DMS153 treated with DMSO at 0.1 percent for 48 hours (cell line): ENCODE measurements at regions not wholly inside any gene's neighbourhood (a gene's known extent, or its start where the extent isn't known, plus 50 kb on each side); places are given as distances from the start of the nearest gene placed in this dataset.
"Not testable (repeated sequence)": the region's sequence is repeated elsewhere in the genome, so short reads cannot be mapped to it uniquely, and the experiment has no call there.

Experiments used
- DNase-seq: peaks from one replicate; lab custom pipeline; 2025; ENCODE audit not compliant: unreplicated experiment; lab: John Stamatoyannopoulos, UW

DNA sequence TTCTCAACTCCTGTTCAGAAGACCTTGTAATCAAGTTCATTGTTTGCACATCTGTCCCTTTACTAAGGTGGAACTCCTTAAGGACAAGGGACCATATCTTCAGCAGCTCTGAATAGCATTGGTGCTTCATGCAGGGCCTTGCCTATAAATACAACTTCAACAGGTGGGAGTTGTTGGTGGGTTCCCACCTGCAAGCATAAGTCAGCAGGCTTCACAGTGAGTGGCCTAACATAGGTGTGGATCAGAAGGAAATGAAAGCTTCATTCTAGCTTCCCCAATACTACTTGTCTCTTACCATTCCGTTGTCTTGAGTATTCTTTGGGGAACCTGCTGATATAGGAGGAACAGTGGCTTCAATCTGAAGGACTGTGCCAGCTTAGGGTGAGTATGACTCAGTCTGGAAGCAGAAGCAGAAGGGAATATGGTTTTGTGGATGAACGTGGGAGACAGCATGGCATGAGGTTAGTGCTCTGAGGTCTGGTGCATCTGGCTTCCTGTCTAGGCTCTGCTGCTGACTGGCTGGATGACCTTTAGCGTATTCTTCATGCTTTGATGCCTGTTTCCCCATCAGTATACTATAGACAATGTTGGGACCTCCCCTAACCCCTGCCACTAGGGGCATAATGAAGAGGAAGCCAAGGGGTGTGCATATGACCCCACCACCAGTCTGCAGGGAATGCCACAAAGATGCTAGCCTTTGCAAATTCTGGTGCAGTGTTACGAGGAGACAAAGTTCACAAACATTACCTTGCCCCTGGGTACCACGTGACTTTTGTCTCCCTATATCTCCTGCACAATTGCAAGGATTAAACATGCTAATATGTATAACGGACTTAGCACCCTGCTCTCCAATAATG is 192.3 kb downstream of the PALM2AKAP2 start:
- no peak for DNase-seq

DNA sequence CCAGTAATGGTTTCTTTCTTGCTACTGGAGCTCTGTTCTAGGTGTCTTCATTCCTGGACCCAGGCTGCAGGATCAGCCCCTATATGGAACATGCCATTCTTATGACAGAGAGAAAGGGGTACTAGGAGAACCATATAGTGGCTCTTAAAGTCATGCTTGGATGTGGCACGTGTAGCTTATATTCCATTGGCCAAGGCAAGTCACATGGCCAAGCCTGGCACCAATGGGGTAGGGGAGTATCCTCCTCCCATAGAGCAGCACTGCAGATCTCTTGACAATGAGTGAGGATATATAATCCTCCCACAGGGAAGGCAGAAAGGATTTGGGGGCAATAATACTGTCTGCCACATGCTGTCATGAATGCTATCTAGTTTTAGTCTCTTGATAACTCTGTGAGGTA is 193.3 kb downstream of the PALM2AKAP2 start:
- DNase-seq = no peak

- no peak for DNase-seq
These were observed 194.3 kb downstream of the PALM2AKAP2 start for GRCh38 chr9:109974143-109974917.

GRCh38 chr9:109974918-109975276 is 194.9 kb downstream of the PALM2AKAP2 start:
- no peak for DNase-seq

- no peak for DNase-seq
These were observed 195.7 kb downstream of the PALM2AKAP2 start for GRCh38 chr9:109975574-109976295.

DNA sequence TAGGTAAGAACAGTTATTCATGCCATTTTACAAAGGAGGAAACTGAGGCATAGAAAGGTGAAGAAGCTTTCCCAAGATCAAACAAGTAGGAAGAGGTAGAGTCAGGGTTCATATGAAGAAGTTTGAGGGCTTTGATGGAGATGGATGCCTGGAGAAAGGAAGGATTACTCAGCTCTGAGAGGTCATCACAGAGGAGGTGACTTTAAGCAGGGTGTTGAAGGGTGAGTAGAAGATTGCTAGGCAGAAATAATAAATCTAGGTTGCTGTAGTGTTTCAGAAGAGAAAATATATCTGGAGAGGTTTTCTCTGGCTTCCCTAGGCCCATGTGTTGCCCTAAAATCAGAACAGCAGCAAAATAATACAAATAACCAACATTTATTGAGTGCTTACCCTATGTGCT is 196.3 kb downstream of the PALM2AKAP2 start:
- no peak for DNase-seq

GRCh38 chr9:109977521-109977920 is 197.5 kb downstream of the PALM2AKAP2 start:
- DNase-seq = no peak

- no peak for DNase-seq
These were observed 201.1 kb downstream of the PALM2AKAP2 start for GRCh38 chr9:109981091-109981490.

DNA sequence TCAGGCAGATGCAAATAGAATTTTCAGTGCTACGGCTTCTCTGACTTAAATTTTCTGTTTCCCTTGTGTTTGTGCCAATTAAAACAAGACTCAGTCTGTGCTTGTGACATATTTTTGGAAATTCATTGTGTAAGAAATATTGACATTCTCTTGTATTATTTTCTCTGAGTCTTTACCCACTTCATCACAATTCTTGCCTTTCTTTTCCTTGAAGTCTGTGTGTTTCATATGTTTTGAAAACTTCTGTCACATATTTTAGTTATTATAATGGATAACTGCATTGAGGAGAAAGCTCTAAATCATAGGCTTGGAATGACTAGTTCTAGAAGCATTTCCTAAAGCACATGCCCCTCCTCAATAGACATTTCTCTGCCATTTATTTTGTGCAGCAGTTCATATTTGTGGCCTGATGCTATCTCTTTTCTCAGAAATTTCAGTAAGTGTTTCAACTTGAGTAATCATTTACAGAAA is 206.6 kb downstream of the PALM2AKAP2 start:
- DNase-seq = no peak

- DNase-seq = no peak
These were observed 209.3 kb downstream of the PALM2AKAP2 start for GRCh38 chr9:109989296-109989695.

- DNase-seq = no peak
These were observed 210.5 kb downstream of the PALM2AKAP2 start for GRCh38 chr9:109990541-109990940.

GRCh38 chr9:109992293-109992692 is 212.3 kb downstream of the PALM2AKAP2 start:
- DNase-seq = no peak

DNA sequence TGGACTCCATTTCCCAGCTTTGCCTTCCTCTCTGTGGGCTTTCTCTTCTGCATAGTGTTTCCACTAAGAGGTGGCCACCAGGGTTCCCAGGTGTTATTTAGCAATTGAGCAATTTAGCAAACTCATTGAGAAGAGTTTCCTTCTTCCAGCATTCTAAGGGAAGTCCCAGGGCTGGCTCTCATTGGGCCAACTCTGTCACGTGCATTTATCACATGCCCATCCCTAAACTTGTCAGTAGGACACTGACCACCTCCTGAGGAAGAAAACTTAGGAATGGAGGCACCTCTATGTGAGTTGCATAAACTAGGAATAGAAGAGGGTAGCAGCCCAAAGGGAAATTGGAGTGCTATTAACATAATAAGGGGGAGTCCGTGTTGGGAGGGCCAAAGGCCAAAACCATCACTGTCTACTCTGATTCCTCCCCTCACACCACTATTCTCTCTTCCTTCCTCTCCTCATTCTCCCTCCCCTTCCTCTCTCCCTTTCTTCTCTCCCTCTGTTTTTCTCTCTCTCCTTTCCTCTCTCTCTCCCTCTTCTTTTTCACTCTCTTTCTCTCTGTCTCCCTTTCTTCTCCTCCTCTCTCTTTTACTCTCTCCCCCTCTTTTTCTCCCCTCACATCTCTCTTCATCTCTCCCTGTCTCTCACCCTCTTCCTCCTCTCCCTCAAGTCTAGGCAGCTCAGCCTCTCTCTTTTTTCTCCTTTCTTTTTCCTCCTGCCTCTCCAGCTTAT is 213.4 kb downstream of the PALM2AKAP2 start:
- DNase-seq = no peak

DNA sequence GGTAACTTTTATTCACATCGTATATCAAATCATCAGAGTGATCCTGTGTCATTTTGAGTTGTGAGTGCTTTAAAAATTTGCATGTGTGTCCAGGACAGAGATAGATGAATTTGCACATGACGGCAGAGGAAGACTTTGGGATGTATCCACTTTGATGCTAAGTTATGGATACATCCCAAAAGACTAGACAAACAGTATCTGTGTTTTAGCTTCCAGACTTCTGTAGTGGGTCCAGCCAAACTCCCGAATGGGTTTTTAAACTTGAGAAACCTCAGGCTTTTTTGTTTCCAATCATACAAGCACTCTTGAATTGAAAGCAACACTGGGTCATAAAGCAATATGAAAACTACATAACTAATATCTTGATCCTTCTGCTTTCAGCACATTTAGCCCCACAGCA is 213.8 kb downstream of the C9orf152 start:
- no peak for DNase-seq

GRCh38 chr9:109996936-109997580 is 210.9 kb downstream of the C9orf152 start:
- DNase-seq = no peak

DNA sequence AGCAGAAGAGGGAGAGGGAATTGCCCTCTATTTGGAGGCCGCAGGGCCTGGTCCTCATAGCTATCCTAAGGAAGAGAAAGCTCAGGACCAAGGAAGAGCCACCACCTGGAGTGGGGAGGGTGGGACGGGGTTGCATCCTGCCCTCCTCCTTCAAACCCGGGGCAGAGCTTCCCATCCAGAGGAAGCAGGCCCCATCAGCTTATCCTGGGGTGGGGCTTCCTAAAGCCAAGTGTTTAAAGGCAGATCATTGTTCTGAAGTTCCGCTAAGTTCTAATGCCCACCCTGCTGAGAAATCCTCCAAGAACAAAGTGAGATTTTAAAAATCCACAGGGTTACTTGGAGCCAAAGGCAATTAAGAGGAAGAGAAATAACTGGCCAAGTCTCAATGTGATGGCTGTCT is 210.3 kb downstream of the C9orf152 start:
- no peak for DNase-seq

- DNase-seq = not testable (repeated sequence)
These were observed 202.4 kb downstream of the C9orf152 start for GRCh38 chr9:110005521-110005920.

DNA sequence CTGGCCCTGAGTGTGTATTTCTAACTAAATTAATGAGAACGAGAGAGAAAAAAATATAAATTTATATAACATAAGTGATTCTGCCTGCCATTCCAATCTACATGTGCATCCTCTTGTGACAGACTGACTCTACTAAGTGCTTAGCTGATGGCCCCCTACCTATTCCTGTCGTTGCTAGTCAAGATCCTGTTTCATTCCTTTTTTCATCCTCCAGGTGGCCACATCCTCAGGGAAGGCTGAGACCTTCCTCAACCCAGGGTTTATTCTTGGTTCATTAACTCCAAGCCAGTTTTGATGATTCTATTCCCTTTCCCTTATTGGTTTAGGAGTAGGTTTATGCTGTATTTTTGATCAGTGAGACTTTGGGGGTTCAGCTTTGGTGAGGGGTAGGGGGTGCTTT is 201.3 kb downstream of the C9orf152 start:
- no peak for DNase-seq

- DNase-seq = no peak
These were observed 200.3 kb downstream of the C9orf152 start for GRCh38 chr9:110007477-110008270.

DNA sequence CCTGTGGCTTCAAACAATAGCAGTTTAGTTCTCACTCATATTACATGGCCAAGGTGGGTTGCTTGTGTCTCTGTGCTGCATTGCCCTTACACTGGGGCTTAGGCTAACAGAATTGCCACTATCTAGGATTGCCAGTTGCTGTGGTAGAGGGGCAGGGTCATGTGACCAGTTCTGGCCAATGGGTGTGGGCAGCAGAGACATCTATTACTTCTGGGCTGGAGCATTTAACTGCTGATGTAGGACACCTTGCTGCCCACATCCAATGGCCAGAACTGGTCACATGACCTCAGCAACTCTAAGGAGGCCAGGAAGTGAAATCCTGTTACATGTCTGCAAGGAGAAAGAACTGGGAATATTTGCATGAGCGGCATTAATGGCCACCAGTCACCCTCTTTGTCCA is 199.3 kb downstream of the C9orf152 start:
- no peak for DNase-seq
